ENCODE measurements at regions not wholly inside any gene's neighbourhood (a gene's known extent, or its start where the extent isn't known, plus 50 kb on each side); places are given as distances from the start of the nearest gene placed in this dataset.

- TF ChIP-seq EZH2 (IDR thresholded peaks at IDR 0.05; ENCODE audit: borderline replicate concordance, low read depth, low read length, poor library complexity, severe bottlenecking), result no peak
- no peak for TF ChIP-seq CTCF (conservative IDR thresholded peaks at IDR 0.05; ENCODE audit: low read depth, low read length)
- POLR2A ChIA-PET (ENCODE audit: low non-redundant PET), result no interaction called here
- CTCF ChIA-PET, result no interaction called here
- Histone ChIP-seq H3K9me3 (ENCODE audit: low read depth, low read length, poor library complexity, severe bottlenecking) (peaks cover 6% of the 10 kb centered on the region), H3K27ac (ENCODE audit: low read depth, low read length, poor library complexity, severe bottlenecking) (no peak overlapping the region), H3K4me1 (ENCODE audit: insufficient read depth, low read length, poor library complexity, severe bottlenecking) (peaks cover under 1% of the 10 kb centered on the region), H3K4me3 (ENCODE audit: low read depth, low read length, poor library complexity, severe bottlenecking) (no peak overlapping the region), H3K36me3 (ENCODE audit: insufficient read depth, low read length, poor library complexity, severe bottlenecking) (no peaks in the 10 kb centered on the region), H3K27me3 (replicated peaks; ENCODE audit: insufficient read depth, low read depth, low read length, poor library complexity) (no peaks in the 10 kb centered on the region)
- no TSS peak for BruUV-seq (replicated peaks)
- no peak for DNase-seq (ENCODE audit: low spot score)
- intact Hi-C loops (cut with micrococcal nuclease; ENCODE audit: unreplicated experiment), result no loop called here
Observed at GRCh38 chr2:8357738-8358518, 323.9 kb upstream of the ID2 start.

- BruUV-seq (replicated peaks), result no TSS peak
- ChIA-PET POLR2A (ENCODE audit: low non-redundant PET) (no interaction called here), CTCF (no interaction called here)
- Histone ChIP-seq H3K4me3 (ENCODE audit: low read depth, low read length, poor library complexity, severe bottlenecking) (no peak overlapping the region), H3K4me1 (ENCODE audit: insufficient read depth, low read length, poor library complexity, severe bottlenecking) (peaks cover 10% of the 10 kb centered on the region), H3K36me3 (ENCODE audit: insufficient read depth, low read length, poor library complexity, severe bottlenecking) (no peaks in the 10 kb centered on the region), H3K27ac (ENCODE audit: low read depth, low read length, poor library complexity, severe bottlenecking) (no peak overlapping the region), H3K27me3 (replicated peaks; ENCODE audit: insufficient read depth, low read depth, low read length, poor library complexity) (no peaks in the 10 kb centered on the region), H3K9me3 (ENCODE audit: low read depth, low read length, poor library complexity, severe bottlenecking) (no peaks in the 10 kb centered on the region)
- no peak for TF ChIP-seq CTCF (conservative IDR thresholded peaks at IDR 0.05; ENCODE audit: low read depth, low read length)
- TF ChIP-seq EZH2 (IDR thresholded peaks at IDR 0.05; ENCODE audit: borderline replicate concordance, low read depth, low read length, poor library complexity, severe bottlenecking), result no peak
- intact Hi-C loops (cut with micrococcal nuclease; ENCODE audit: unreplicated experiment), result no loop called here
- no peak for DNase-seq (ENCODE audit: low spot score)
Observed at GRCh38 chr2:8361930-8362329, 319.9 kb upstream of the ID2 start.

- no peaks in the 10 kb centered on the region for H3K27me3 ChIP-seq (replicated peaks; ENCODE audit: insufficient read depth, low read depth, low read length, poor library complexity)
- no TSS peak for BruUV-seq (replicated peaks)
- H3K36me3 ChIP-seq (ENCODE audit: insufficient read depth, low read length, poor library complexity, severe bottlenecking), result no peaks in the 10 kb centered on the region
- ChIA-PET CTCF (no interaction called here), POLR2A (ENCODE audit: low non-redundant PET) (interaction anchor here (0.6 kb wide), 1 partner anchor 1132 kb away, joined by 3 read pairs; no protein-coding TSS in a partner anchor)
- TF ChIP-seq EZH2 (IDR thresholded peaks at IDR 0.05; ENCODE audit: borderline replicate concordance, low read depth, low read length, poor library complexity, severe bottlenecking), result no peak
- no peak for TF ChIP-seq CTCF (conservative IDR thresholded peaks at IDR 0.05; ENCODE audit: low read depth, low read length)
- no peak for DNase-seq (ENCODE audit: low spot score)
- no peaks in the 10 kb centered on the region for H3K9me3 ChIP-seq (ENCODE audit: low read depth, low read length, poor library complexity, severe bottlenecking)
- intact Hi-C loops (cut with micrococcal nuclease; ENCODE audit: unreplicated experiment), result no loop called here
- peaks cover 10% of the 10 kb centered on the region for H3K4me1 ChIP-seq (ENCODE audit: insufficient read depth, low read length, poor library complexity, severe bottlenecking)
- H3K27ac ChIP-seq (ENCODE audit: low read depth, low read length, poor library complexity, severe bottlenecking), result no peak overlapping the region
- no peak overlapping the region for H3K4me3 ChIP-seq (ENCODE audit: low read depth, low read length, poor library complexity, severe bottlenecking)
Observed at GRCh38 chr2:8363161-8363560, 318.7 kb upstream of the ID2 start.
